ENCODE measurements at regions not wholly inside any gene's neighbourhood (a gene's known extent, or its start where the extent isn't known, plus 50 kb on each side); places are given as distances from the start of the nearest gene placed in this dataset.

GRCh38 chr14:53703457-53703856 is 253.2 kb downstream of the BMP4 start:
- no peak overlapping the region for H3K4me3 ChIP-seq (ENCODE audit: low read depth, low read length)
- ChIA-PET CTCF (no interaction called here), POLR2A (no interaction called here)
- TF ChIP-seq, protein P1, sequence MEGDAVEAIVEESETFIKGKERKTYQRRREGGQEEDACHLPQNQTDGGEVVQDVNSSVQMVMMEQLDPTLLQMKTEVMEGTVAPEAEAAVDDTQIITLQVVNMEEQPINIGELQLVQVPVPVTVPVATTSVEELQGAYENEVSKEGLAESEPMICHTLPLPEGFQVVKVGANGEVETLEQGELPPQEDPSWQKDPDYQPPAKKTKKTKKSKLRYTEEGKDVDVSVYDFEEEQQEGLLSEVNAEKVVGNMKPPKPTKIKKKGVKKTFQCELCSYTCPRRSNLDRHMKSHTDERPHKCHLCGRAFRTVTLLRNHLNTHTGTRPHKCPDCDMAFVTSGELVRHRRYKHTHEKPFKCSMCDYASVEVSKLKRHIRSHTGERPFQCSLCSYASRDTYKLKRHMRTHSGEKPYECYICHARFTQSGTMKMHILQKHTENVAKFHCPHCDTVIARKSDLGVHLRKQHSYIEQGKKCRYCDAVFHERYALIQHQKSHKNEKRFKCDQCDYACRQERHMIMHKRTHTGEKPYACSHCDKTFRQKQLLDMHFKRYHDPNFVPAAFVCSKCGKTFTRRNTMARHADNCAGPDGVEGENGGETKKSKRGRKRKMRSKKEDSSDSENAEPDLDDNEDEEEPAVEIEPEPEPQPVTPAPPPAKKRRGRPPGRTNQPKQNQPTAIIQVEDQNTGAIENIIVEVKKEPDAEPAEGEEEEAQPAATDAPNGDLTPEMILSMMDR (IDR thresholded peaks at IDR 0.05; ENCODE audit: insufficient read depth, low read length, missing control alignments) = no peak
- DNase-seq (ENCODE audit: low read depth, low spot score) = no peak

DNA sequence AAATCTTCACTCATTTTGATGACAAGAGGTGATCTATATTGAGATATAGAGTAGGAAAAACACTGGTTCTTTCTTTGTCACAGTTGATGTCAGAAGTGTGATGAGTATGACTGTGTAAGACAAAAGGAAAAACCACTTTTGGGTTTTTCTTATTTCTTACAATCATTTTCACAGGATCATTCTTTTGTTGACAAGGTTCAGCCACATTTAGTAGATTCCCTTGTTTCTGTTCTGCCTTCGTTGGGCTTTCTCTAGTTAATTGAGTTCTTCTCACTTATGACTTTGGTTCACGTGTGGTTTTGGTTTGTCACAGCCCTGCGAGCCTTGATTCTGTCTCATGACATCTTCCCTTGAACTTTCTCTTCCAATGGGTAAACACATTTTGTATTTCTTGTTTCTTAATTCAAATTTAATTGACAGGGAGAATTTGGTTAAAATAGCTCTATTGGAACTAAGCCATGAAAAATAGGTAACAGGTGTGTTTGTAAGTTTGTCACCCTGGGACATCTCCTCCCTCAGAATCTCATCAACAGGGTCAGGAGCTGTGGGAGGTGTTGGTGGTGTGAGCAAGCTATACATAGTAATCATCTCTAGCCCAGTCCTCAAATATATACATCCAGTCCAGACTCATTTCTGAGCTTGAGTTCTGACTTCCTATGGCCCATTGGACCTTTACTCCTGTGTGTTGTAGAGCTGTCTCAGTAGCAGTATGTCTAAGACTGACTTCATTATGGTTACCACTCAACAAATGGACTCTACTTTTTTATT is 255.3 kb downstream of the BMP4 start:
- CTCF ChIA-PET = no interaction called here
- DNase-seq (ENCODE audit: low read depth, low spot score) = no peak
- POLR2A ChIA-PET = no interaction called here
- TF ChIP-seq, protein P1 (IDR thresholded peaks at IDR 0.05; ENCODE audit: insufficient read depth, low read length, missing control alignments) = no peak
- no peak overlapping the region for H3K4me3 ChIP-seq (ENCODE audit: low read depth, low read length)

DNA sequence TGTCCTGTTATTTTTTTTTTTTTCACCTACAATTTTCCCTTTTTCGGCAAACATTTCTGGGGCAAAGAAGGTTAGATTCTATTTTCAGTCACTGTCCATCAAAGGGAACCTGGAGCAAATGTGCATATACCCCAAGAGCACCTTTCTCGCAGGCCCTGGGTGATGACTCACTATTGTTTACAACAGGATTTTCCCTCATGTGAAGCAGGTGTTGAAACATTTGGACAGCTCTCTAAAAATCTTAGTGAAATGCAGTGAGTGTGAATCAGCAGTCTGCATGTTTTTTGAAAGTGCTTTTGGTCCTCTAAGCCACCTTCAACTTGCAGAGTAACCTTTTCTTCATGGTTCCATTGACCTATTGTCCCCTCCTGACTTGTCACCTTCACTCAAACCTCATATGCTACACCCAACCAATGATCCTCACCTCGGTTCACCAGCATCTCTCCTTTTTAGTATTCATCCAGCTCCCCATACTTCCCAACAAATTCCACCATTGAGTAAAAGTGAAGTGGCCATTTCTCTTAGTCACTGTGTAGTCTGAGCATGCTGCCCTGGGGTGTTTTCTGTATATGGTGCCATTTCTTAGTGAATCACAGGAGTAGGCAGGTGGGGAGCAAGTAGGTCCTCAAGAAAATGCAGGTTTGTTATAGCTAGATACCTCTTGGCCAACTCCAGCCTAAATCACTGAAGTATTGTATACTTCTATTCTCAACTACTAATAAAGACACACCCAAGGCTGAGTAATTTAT is 260.2 kb downstream of the BMP4 start:
- CTCF ChIA-PET = no interaction called here
- TF ChIP-seq, protein P1 (IDR thresholded peaks at IDR 0.05; ENCODE audit: insufficient read depth, low read length, missing control alignments) = no peak
- no peak overlapping the region for H3K4me3 ChIP-seq (ENCODE audit: low read depth, low read length)
- POLR2A ChIA-PET = no interaction called here
- no peak for DNase-seq (ENCODE audit: low read depth, low spot score)

DNA sequence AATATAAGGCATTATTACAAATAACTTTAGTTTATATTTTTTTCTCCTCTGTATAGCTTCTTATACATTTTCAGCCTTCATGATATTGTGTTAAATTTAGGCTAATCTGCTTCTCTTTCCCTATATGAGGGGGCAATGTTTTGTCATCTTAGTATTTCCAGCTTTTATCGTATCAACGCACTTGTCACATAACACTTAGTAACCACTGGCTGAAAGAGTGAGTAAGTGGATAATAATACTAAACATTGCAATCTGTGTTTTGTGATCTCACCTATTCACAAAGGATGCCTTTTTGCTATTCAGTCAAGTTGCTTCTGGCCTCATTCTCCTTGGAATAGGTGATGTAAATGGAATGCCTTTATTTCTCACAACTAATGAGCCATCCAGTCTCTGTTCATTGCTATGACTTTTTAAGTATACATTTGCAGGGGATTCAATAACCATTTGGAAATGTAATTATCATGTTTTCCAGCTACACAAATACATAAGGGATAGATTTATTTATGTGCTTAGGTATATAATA is 260.9 kb downstream of the BMP4 start:
- ChIA-PET CTCF (interaction anchor here (0.9 kb wide), 1 partner anchor 43 kb away, joined by 3 read pairs; no protein-coding TSS in a partner anchor), POLR2A (no interaction called here)
- no peak overlapping the region for H3K4me3 ChIP-seq (ENCODE audit: low read depth, low read length)
- TF ChIP-seq, protein P1 (IDR thresholded peaks at IDR 0.05; ENCODE audit: insufficient read depth, low read length, missing control alignments) = no peak
- DNase-seq (ENCODE audit: low read depth, low spot score) = no peak

- DNase-seq (ENCODE audit: low read depth, low spot score) = no peak
- CTCF ChIA-PET = no interaction called here
- POLR2A ChIA-PET = no interaction called here
- H3K4me3 ChIP-seq (ENCODE audit: low read depth, low read length) = no peak overlapping the region
- TF ChIP-seq, protein P1 (IDR thresholded peaks at IDR 0.05; ENCODE audit: insufficient read depth, low read length, missing control alignments) = no peak
Measured at GRCh38 chr14:53692885-53693284, 263.7 kb downstream of the BMP4 start.

DNA sequence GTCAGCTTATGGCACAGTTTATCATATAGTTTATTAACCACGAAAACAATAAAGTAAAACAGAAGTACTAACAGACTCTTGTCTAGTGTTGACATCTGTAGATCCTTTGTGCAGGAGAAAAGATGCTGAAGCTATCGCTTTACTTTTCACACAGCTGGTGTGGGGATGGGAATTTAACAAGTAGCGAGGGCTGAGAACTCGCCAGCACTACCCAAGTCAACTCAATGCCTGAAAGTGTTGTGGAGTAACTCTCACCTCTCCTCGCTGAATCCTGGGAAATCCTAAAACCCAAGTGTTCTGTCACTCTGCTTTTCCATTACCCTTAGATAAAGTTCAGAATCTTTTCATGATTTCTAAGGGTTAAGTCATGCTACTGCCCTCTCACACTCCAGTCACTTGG is 264.2 kb downstream of the BMP4 start:
- CTCF ChIA-PET = no interaction called here
- H3K4me3 ChIP-seq (ENCODE audit: low read depth, low read length) = no peak overlapping the region
- DNase-seq (ENCODE audit: low read depth, low spot score) = no peak
- POLR2A ChIA-PET = no interaction called here
- TF ChIP-seq, protein P1 (IDR thresholded peaks at IDR 0.05; ENCODE audit: insufficient read depth, low read length, missing control alignments) = no peak
